Activated T-cell treated with anti-CD3 and anti-CD28 coated beads for 24 hours (primary cell): ENCODE measurements at regions not wholly inside any gene's neighbourhood (a gene's known extent, or its start where the extent isn't known, plus 50 kb on each side); places are given as distances from the start of the nearest gene placed in this dataset.

ENCODE experiments used
- DNase-seq: peaks from one replicate; pipeline ENCODE4 v3.0.0-alpha.2; 2020; ENCODE audit warnings: low read depth

DNA sequence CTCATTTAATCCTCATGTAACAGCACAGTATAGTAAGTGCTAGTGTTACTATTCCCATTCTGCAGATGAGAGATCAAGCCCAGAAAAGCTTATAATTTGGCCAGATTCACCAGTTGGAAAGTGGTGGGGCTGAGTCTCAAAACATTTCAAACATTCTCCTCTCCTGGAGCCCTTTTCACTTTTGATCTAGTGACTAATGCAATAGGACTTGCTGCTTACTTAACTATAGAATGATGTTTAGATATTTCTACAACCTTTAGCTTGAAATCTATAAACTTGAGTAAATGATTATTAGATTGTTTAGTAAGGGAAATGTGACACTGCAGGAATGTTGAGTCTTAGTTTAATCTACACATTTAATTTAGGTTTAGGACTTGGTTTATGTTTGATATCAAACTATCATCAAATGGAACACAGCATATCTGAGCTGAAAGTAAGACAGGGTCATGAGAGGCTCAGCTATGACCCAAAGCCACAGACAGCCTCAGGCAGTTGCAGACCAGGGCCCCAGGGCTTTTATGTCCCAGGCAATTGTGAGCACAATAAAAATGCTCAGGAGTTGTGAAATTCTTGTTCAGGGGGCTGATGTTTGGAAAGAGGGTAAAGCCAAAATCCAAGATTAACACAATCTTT is 199.5 kb upstream of the HS3ST1 start:
- DNase-seq = no peak

DNA sequence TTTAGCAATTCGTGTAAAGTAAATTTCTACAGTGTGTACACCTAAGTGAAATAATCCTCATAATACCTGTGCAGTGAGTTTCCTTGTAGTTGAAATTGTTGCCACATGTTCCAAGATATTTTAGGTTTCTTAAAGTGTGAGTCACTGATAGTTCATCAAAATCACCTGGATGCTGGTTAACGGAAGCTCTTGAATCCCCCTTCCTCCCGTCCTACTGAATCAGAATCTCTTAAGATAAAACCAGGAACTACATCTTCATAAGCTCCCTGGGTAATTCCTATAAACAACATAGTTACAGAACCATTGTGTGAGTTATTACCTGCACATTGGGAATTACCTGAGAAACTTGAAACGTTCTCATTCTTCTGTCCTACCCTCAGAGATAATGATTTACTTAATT is 197.4 kb upstream of the HS3ST1 start:
- DNase-seq = no peak

DNA sequence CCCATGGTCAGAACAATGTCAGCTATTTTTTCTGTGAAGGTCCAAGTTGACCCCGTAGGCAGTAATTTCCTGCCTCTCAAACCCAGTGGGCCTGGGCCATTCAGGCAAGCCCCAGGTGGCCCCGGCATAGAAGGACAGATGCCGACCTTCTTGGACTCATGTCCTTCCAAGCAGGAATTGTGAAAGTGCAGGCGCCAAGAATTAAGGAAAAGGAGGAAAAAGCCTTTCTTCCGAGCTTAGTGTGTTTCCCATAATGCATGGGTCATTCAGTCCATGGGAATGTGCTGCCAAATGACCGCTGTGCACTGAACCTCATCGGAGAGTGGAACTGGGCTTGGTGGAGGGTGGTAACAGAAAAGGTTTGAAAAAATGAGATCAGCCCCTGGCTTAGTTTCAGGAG is 196.5 kb upstream of the HS3ST1 start:
- no peak for DNase-seq

DNA sequence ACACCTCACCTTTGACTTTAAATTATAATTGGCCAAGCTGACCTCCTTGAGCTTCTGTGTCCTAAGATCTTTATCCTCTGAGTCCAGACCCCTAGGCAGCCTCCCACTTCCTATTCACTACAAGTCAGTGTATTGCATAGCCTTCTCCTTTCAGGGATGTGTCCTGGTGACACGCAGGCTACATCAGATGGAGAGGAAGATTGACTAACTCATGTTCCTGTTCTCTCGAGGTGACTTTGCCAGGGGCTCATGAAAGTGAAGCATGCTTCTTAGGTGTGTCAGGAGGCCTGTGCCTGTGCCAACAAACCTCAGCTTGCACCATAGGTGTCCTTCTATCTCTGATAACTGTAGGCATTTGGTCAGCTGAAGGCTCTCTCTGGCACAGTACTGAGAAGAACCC is 195.7 kb upstream of the HS3ST1 start:
- no peak for DNase-seq

DNA sequence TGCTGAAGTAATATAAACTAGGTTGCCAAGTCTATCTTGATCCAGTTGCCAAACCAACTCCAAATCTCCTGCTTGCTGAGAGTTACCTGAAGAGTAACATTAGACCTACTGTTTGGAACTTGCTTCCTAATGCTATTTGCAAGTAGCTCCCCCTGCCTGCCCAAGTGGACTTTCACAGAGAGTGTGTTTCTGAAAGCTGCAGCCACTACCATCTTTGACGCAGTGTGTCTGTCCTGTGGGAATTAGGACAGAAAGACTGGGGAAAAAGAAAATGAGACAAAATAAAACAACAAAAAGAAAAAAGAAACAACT is 195.0 kb upstream of the HS3ST1 start:
- DNase-seq = no peak

DNA sequence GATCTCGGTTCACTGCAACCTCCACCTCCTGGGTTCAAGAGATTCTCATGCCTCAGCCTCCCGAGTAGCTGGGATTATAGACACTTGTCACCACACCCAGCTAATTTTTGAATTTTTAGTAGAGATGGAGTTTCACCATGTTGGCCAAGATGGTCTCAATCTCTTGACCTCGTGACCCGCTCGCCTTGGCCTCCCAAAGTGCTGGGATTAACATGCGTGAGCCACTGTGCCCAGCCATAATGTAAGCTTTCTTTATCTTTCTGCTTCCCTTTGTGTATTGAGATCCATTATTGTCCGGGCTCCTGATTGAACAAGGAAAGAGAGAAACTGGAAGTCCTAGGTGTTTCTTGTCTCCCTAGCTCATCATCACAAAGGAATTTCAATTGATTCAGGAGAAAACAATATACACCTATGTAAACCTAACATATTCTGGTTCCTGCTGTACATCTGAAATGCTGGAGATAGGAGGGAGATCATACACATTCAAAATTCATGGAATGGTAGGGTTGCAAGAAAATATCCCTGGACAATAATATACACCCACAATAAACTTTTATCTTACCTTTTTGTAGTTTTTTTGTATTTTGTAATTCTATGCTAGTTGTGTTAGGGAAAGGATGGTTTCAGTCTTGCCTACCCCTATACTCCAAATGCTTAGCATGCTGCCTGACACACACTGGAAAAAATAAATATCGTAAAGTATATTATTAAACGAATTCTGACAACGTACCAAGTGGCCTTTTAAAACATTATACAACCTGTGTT is 194.4 kb upstream of the HS3ST1 start:
- DNase-seq = no peak

DNA sequence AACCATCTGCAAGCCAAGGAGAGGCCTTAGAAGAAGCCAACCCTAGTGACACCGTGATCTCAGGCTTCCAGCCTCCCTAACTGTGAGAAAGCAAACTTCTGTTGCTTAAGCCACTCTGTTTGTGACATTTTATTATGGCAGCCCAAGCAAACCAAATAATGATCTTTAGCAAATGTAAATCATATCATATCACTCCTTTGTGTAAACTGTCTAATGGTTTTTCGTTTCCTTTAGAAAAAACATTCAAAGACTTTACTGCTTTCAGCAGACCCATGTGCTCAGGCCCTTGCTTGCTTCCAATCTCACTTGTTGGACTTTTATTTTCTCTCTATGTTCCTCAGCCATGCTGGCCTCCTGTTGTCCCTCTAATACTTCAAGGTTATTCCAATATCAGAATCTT is 192.2 kb upstream of the HS3ST1 start:
- DNase-seq = no peak

DNA sequence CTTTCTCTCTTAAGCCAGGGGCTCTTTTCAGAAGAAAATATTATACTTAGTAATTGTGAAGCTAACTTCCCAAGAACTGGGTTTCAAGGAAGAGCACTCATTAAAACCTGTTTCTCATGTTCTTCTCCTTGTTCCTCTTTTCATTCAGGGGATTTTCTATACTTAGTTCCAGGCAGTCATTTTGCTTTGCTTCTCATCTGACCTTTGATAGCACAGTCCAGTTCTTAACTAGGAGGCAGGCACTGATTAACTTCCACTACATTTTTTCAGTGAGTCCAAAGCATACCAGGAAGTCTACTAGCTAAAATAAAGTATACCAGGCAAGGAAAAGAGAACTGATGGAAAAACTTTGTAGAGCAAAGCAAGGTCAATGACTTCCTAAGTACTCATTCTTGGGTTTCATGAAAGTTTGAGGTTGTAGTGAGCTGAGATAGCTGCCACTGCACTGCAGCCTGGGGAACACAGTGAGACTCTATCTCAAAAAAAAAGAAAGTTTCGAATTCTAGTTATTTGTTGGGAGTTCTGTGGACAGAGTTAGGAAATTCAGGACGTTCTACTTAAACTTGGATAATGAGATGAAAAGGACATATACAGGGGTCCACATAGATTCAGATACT is 190.1 kb upstream of the HS3ST1 start:
- DNase-seq = no peak

DNA sequence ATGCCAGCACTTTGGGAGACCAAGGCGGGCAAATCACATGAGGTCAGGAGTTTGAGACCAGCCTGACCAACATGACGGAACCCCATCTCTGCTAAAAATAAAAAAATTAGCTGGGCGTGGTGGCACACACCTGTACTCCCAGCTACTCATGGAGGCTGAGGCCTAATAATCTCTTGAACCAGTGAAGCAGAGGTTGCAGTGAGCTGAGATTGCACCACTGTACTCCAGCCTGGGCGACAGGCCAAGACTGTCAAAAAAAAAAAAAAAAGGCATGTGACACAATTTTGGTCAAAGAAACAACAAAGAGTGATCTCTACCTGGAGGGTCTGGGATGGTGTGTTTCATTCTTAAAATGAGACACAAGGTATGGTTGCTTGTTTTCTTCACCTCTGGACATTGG is 188.2 kb upstream of the HS3ST1 start:
- no peak for DNase-seq

DNA sequence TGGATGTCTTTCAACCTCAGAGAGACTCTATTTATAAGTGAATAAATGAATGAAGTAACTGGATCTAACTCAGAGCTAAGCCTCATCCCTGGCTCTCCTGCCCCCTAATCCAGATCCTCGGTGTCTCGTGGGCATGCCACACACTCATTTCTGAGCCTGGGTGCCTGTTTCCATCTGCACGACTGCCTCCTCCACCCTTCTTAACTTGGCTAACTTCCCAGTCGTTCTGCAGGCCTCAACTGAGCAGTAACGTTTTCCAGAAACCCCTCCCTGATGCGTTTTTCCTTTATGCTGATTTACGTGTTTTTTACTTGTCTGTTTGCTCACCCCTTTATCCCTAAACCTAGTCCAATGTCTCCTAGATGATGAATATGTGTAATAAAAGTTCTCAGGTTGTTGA is 186.9 kb upstream of the HS3ST1 start:
- no peak for DNase-seq

DNA sequence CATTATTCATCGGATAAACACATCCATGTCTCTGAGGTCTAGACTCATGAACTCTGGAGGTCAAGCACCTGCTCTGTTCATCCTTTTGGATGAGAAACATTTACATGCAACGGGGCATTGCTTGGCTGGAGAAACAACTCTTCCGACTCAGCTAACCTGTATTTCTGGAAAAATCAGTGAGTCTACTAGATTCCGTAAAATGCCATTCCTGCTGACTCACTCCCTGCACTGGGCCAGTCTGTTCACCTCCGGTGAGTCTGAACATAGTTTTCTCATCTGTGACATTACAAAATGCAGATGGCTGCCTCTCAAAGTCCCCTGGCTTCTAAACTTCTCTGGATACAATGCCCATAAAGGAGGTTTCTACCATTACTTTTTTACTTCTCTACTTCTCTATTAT is 185.7 kb upstream of the HS3ST1 start:
- DNase-seq = no peak

DNA sequence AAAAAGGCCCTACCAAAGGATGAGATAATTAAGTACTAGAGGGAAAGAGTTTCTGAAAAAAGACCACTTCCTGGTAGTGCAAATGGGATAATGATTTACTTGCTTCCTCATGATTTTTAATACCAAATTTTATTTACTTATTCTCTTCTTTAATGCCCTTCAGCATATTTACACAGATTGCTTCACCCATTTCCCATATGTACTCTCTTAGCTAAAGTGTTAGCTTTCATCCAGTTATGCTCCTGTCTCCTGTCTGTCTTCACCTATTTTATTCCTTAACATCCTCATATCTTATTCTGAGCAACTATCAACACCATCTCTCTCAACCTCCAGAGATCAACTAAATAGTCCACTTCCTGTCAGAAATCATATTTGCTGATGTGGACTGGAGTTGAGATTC is 183.2 kb upstream of the HS3ST1 start:
- DNase-seq = no peak

DNA sequence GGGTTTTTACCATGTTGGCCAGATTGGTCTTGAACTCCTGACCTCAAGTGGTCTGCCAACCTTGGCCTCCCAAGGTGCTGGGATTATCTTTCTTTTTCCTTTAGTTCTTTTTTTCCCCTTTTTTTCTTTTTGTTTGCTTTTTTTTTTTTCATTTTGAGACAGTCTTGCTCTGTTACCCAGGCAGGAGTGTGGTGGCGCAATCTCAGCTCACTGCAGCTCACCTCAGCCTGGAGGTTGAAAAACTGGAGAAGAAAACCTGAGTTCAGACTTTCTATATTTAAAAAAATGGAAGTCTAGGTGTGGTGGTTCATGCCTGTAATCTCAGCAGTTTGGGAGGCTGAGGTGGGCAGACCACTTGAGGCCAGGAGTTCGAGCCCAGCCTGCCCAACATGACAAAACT is 181.1 kb upstream of the HS3ST1 start:
- DNase-seq = no peak

DNA sequence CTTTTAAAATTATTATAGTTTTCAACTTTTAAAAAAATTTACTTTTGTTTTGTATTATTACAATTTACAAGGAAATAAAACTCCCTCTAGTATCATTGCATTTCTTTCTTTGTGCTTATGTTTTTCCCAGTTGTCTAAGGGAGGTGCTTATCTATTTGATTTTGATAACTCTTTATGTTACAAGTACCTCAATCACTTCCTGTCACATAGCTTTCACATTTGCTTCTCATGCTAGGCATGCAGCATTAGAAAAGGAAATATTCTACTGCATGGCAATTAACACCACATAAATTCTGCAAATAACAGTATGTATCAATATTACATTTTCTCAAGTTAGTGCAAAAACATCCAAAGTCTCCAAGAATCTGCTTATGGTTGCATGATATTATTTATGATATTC is 180.3 kb upstream of the HS3ST1 start:
- DNase-seq = no peak

DNA sequence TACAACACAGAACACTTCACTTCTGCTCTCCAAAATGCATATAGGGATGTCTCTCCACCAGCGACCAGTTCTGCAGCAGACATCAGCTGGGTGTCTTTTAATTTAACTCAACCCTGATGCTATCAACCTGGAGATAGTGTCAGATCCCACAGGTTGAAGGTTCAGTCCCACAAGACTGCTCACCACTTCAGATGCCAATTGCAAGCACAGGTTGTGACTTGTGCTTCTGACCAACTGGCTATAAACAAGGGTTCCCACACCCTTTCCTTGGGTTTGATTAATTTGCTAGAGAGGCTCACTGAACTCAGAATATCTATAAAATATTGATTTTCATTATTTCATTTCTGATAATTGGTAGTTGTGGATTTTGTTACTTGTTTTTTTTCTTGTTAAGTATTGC is 177.4 kb upstream of the HS3ST1 start:
- DNase-seq = no peak

DNA sequence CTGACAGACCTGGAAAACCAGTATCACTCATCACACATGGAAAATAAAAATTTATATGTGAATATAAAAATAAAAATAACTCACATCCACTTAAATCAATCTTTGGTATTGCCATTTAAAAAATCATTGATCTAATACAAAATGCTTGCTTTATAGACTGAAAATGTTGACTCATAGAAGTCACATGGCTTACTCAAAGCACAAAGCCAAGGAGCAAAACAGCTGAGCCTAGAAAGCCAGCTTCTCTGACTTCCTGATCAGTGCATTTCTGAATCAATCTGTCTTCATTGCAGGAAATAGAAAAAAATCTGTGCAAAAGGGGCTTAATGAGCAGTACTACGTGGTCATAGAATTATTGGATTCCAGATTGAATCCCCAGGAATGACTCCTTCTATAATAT is 176.9 kb upstream of the HS3ST1 start:
- DNase-seq = no peak

DNA sequence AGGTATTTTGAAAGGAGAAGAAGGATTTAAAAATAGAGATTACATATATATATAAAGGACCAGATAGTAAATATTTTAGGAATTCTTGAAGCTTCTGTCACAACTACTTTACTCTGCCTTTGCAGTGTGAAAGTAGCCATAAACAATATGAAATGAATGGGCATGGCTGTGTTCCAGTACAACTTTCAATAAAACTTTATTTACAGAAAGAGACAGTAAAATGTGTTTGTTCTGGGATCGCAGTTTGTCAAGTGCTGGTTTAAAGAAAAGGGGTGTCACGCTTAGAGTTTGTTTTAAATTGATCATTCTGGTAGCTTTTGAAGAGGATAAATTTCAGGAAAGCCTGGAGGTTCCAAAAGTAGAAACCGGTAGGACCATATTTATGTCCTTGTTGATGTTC is 176.1 kb upstream of the HS3ST1 start:
- DNase-seq = no peak

DNA sequence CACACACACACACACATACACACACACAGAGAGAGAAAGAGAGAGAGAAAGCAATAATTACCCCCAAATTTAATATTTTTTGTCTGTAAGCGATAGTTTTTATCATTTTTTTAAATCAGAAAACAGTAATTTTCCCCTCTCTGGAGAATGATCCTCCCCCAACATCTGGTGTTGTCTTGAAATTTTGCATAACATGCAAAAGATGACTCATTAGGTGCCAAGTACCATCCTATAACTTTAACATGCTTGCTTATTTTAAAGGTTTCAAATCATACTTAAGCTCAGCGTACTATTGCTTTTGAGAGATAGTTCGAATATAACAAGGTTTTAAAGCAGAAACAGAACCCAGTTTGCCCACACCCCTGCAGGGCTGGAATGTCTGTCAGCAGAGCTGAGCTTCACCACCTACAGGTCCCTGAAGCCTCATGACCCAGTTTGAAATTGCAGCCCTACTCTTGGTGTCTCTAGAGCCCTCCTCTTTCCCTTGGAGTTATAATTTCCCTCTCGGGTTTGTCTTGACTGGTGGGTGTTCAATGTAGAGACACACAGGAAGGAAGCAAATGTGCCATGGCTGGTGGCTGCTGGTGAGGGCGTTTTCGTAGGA is 175.0 kb upstream of the HS3ST1 start:
- no peak for DNase-seq

DNA sequence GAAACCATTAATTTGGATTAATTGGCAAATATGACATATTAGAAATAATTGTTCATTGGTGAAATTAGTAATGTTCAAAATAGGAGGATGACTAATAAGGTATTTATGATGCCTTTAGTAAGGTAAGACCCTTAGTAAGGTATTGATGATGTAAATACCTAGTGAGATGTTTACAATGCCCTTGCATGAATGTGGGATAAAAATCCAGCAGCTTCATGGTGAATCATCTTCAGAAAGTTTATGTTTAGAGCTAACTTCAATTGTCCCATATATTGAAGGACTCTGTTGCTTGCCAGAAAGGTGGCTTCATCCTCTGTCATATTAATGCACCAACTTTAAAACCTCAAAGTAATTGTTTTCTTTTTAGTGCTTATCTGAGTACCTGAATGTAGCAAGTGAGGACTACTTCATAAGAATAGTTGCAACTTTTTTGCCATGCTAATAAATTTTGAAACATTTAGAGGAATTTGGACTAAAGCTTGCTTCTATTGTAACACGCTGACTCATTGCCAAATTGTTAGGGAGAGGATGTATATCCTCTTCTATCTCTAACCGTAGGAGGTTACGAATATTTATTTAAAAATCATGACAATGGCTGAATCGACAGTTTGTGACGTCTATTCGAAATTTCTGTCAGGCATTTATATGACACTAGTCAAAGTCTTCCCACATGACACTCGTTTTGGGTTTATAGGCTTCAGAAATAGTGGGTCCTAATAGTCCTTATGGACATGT is 174.1 kb upstream of the HS3ST1 start:
- no peak for DNase-seq

DNA sequence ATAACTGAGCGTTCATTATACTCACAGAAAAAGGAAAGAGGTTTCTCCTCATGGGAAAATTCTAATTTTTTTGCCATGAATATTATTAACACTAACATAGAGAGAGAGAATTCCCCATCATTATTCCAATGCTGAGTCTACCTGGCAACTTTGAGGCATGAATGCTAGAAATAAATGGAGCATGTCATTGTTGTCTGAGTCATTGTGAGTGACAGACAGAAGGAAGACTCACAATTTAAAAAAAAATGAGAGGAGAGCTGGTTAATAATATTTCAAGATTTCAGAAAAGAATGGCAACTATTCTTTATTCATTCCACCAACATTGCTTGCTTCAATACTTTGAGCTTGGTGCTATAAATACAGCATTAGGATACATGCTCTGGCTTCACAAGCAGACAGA is 170.4 kb upstream of the HS3ST1 start:
- no peak for DNase-seq

DNA sequence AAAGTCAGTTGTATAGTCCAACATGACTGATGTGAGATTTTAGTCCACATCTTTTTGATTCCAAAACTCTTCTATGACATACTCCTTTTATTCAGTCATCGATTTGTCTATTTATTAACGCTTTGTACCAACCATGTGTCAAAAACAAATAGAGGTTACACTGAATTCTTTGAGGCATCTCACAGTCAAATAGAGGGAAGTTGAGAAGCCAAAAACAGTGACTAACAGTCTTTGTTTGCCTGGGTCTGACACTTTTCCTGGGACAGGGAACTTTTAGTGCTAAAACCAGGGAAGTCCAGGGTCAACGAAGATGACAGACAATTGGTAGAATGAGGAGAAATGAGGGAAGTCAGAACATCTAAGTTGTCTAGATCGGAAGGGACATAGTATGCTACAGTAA is 169.9 kb upstream of the HS3ST1 start:
- no peak for DNase-seq

DNA sequence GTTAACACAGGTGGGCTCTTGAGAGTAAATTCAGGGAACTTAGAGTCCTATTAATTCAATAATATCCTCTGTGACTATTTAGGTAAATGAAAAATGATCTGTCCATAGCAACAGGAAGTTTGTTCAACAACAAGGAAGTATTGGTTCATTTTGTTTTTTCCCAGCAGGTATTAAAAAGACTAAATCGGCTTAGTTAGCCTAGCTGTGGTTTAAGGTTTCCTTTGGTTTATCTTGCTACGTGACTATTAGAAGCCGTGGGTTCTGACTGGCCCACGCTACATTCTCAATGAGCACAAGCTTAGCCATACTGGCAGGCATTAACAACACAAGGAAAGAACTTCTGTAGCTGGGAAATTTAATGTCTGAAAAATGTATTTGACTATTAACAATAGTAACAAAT is 168.8 kb upstream of the HS3ST1 start:
- DNase-seq = no peak

DNA sequence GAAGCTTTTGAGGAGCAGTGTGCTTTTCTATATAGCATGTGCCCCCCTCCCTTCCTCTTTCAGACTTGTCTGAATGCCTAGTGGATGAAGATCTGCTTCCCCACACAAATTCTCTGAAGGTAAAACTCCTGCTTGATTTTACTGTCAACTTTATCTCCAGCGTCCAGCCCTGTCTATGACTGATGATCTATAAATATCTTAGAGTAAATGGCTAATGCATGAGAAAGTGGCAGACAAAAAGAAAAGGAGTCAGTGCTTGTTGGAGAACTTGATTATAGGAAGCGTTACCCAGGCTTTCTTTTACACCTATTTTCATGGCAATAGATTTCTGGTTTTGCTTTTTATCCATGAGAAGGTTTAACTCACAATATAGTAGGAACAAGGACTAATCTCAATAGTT is 168.3 kb upstream of the HS3ST1 start:
- DNase-seq = no peak
